Lung (tissue), 11 donors: ENCODE measurements at regions not wholly inside any gene's neighbourhood (a gene's known extent, or its start where the extent isn't known, plus 50 kb on each side); places are given as distances from the start of the nearest gene placed in this dataset.

Experiments used
- ATAC-seq: fragments of 200-7000 bp; cut with Tn5 transposase; one replicate; pipeline ENCODE4 v1.9.1; 2020; ENCODE audit warnings: moderate number of reproducible peaks; ENCODE audit not compliant: insufficient read depth, low FRiP score
- DNase-seq, 3 donors: peaks; one replicate each; pipeline ENCODE4 v3.0.0-alpha.2; 2013 to 2017
- H3K27ac ChIP-seq, 2 donors: one replicate each; pipeline ENCODE4 v1.5.1; 2013; ENCODE audit warnings: mild to moderate bottlenecking in 2 of 2, moderate library complexity in 2 of 2, control low read depth in 1 of 2, inconsistent platforms in 1 of 2, low read depth in 1 of 2, low read length in 1 of 2
- H3K27me3 ChIP-seq, 3 donors: one replicate each; pipeline ENCODE4 v1.5.1; 2013; ENCODE audit warnings: low read length in 2 of 3; ENCODE audit not compliant: control insufficient read depth in 3 of 3, insufficient read depth in 3 of 3
- H3K36me3 ChIP-seq, 4 donors: one replicate each; pipeline ENCODE4 v1.5.1; 2013; ENCODE audit warnings: low read length in 4 of 4, mild to moderate bottlenecking in 1 of 4, moderate library complexity in 1 of 4; ENCODE audit not compliant: control insufficient read depth in 4 of 4, insufficient read depth in 4 of 4
- H3K4me1 ChIP-seq, 5 donors: one replicate each; pipeline ENCODE4 v1.5.1; 2013; ENCODE audit warnings: low read length in 5 of 5, mild to moderate bottlenecking in 2 of 5, moderate library complexity in 1 of 5; ENCODE audit not compliant: control insufficient read depth in 5 of 5, insufficient read depth in 5 of 5
- H3K4me3 ChIP-seq: one replicate; pipeline ENCODE4 v1.5.1; 2013; ENCODE audit warnings: mild to moderate bottlenecking, control low read depth, moderate library complexity
- H3K9ac ChIP-seq, 2 donors: one replicate each; pipeline ENCODE4 v1.5.1; 2013; ENCODE audit warnings: low read length in 2 of 2, control low read depth in 1 of 2; ENCODE audit not compliant: insufficient read depth in 1 of 2
- H3K9me3 ChIP-seq, 4 donors: one replicate each; pipeline ENCODE4 v1.5.1; 2013; ENCODE audit warnings: low read length in 3 of 4, mild to moderate bottlenecking in 1 of 4, moderate library complexity in 1 of 4; ENCODE audit not compliant: control insufficient read depth in 4 of 4, insufficient read depth in 3 of 4
- WGBS, 2 donors: extraction: QIAGEN DNeasy Blood & Tissue Kit; methylation state at CpG; one replicate each; pipeline ENCODE4 v1.1.7; 2013; 5-methylcytosine and 5-hydroxymethylcytosine counted together
- TF ChIP-seq, protein P1 (sequence below): IDR thresholded peaks from 2 replicates; pipeline ENCODE4 v1.5.1; 2012; ENCODE audit warnings: mild to moderate bottlenecking; ENCODE audit errors: control extremely low read depth, extremely low read depth
- donor health status: control.
- donor health status: control.
- donor health status: Bipolar disorder and iron deficiency.
- donor health status: healthy.
- donor health status: DM: yes; HTN: yes; CAD: no.

GRCh38 chr12:3977621-3978020, 104.4 kb upstream of the PARP11 start:
- DNase-seq (no peak), ATAC-seq (no peak)
- no peak overlapping the region for H3K27ac ChIP-seq
- H3K4me3 ChIP-seq = no peak overlapping the region
- WGBS, 2 donors = 95 to 98% methylated on average over 2 of the region's 2 CpGs
- H3K27me3 ChIP-seq = no peaks in the 10 kb centered on the region
- no peak overlapping the region for H3K9ac ChIP-seq
- H3K36me3 ChIP-seq = no peaks in the 10 kb centered on the region
- H3K9me3 ChIP-seq = no peaks in the 10 kb centered on the region
- H3K4me1 ChIP-seq = no peaks in the 10 kb centered on the region
- TF ChIP-seq, protein P1, sequence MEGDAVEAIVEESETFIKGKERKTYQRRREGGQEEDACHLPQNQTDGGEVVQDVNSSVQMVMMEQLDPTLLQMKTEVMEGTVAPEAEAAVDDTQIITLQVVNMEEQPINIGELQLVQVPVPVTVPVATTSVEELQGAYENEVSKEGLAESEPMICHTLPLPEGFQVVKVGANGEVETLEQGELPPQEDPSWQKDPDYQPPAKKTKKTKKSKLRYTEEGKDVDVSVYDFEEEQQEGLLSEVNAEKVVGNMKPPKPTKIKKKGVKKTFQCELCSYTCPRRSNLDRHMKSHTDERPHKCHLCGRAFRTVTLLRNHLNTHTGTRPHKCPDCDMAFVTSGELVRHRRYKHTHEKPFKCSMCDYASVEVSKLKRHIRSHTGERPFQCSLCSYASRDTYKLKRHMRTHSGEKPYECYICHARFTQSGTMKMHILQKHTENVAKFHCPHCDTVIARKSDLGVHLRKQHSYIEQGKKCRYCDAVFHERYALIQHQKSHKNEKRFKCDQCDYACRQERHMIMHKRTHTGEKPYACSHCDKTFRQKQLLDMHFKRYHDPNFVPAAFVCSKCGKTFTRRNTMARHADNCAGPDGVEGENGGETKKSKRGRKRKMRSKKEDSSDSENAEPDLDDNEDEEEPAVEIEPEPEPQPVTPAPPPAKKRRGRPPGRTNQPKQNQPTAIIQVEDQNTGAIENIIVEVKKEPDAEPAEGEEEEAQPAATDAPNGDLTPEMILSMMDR = no peak

- Histone ChIP-seq H3K27me3 (no peaks in the 10 kb centered on the region), H3K9me3 (no peaks in the 10 kb centered on the region), H3K9ac (no peak overlapping the region), H3K36me3 (no peaks in the 10 kb centered on the region), H3K4me1 (no peaks in the 10 kb centered on the region), H3K4me3 (no peak overlapping the region), H3K27ac (no peak overlapping the region)
- WGBS, 2 donors = 68 to 87% methylated on average over 5 of the region's 5 CpGs
- ATAC-seq (no peak), DNase-seq (no peak)
- TF ChIP-seq, protein P1 = no peak
Measured at GRCh38 chr12:3976351-3976938, 103.2 kb upstream of the PARP11 start.

DNA sequence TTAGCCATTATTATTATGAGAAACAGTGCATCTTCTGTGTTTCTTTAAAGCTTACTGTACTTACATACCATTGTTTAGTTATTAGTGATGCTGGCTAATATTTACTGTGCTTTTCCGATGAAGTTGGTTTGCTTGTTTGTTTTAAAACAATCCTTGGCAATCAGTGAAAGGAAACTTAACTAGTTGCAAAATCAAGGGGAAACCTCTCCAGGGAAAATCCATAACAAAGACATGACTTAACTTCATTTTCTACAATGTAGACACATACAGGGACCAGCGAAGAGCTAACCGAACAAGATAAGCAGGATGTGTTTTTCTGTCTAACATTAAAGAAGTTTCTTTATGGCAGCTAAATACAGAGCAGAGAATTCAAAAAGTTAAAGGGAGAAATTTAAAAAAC, 102.5 kb upstream of the PARP11 start:
- no peak for ATAC-seq
- Histone ChIP-seq H3K27ac (no peak overlapping the region), H3K9ac (no peak overlapping the region), H3K4me1 (no peaks in the 10 kb centered on the region), H3K27me3 (no peaks in the 10 kb centered on the region), H3K36me3 (no peaks in the 10 kb centered on the region), H3K4me3 (no peak overlapping the region), H3K9me3 (no peaks in the 10 kb centered on the region)
- DNase-seq = peak in 1 of 3 donors; percentile 18
- 64 to 81% methylated on average over 3 of the region's 3 CpGs for WGBS, 2 donors
- TF ChIP-seq, protein P1 = no peak

DNA sequence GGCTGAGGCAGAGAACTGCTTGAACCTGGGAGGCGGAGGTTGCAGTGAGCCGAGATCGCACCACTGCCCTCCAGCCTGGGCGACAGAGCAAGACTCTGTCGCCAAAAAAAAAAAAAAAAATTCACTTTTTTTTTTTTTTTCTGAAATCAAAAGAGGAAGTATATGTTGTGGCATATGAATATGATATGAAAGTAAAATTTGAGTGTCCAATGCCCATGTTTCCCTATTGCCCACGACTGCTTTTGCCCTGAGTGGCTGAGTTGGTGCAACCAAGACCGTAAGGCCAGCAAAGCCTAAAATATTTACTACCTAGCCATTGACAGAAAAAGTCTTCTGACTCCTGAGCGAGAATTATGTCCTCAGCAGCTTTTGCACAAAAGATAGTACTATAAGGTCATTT, 101.7 kb upstream of the PARP11 start:
- WGBS, 2 donors = 68 to 85% methylated on average over 8 of the region's 8 CpGs
- DNase-seq = no peak
- Histone ChIP-seq H3K27ac (no peak overlapping the region), H3K36me3 (no peaks in the 10 kb centered on the region), H3K9ac (no peak overlapping the region), H3K9me3 (no peaks in the 10 kb centered on the region), H3K4me1 (no peaks in the 10 kb centered on the region), H3K4me3 (no peak overlapping the region), H3K27me3 (no peaks in the 10 kb centered on the region)
- TF ChIP-seq, protein P1 = no peak
- ATAC-seq = no peak
